H1 (cell line): ENCODE measurements at regions not wholly inside any gene's neighbourhood (a gene's known extent, or its start where the extent isn't known, plus 50 kb on each side); places are given as distances from the start of the nearest gene placed in this dataset.

Experiments
- CTCF ChIA-PET: fragments of 300-600 bp; sonication (Branson Sonifier 250); formaldehyde crosslinking; loops from one replicate; lab custom pipeline; 2021; ENCODE audit not compliant: partially characterized antibody; lab: Charles Lee
- POLR2A ChIA-PET: fragments of 300-600 bp; sonication (Branson Sonifier 250); formaldehyde crosslinking; loops from one replicate; lab custom pipeline; 2021; ENCODE audit warnings: inconsistent platforms; ENCODE audit not compliant: partially characterized antibody; lab: Charles Lee
- DNase-seq, 2 experiments: peaks; one replicate each; pipeline versions ENCODE4 v3.0.0 to v3.0.0-alpha.2; 2010 to 2022; ENCODE audit warnings: low spot score in 2 of 2, low read depth in 1 of 2, mixed read lengths in 1 of 2
- FAIRE-seq: peaks from 2 replicates; lab custom pipeline; 2011; peaks lifted over from hg19 to GRCh38; lab: Jason Lieb, UNC
- H2AFZ ChIP-seq: 2 replicates; pipeline ENCODE4 v1.8.1; 2012; ENCODE audit warnings: low read length, inconsistent platforms
- H2AK5ac ChIP-seq: 2 replicates; pipeline ENCODE4 v1.6.1; 2013; ENCODE audit warnings: low read depth, low read length
- H2BK120ac ChIP-seq: replicated peaks from 2 replicates; pipeline ENCODE3; 2013; ENCODE audit warnings: low read depth, low read length, inconsistent platforms
- H2BK12ac ChIP-seq: 2 replicates; pipeline ENCODE4 v1.6.1; 2013; ENCODE audit warnings: low read depth, low read length
- H2BK15ac ChIP-seq: 2 replicates; pipeline ENCODE4 v1.6.1; 2013; ENCODE audit warnings: low read length
- H2BK20ac ChIP-seq: 2 replicates; pipeline ENCODE4 v1.6.1; 2013; ENCODE audit warnings: low read length
- H2BK5ac ChIP-seq: 2 replicates; pipeline ENCODE4 v1.6.1; 2013; ENCODE audit warnings: low read depth, low read length
- H3K14ac ChIP-seq: 2 replicates; pipeline ENCODE4 v1.6.1; 2013; ENCODE audit warnings: inconsistent platforms; ENCODE audit not compliant: insufficient read length
- H3K18ac ChIP-seq: 2 replicates; pipeline ENCODE4 v1.6.1; 2013; ENCODE audit warnings: low read length; ENCODE audit errors: extremely low read depth
- H3K23ac ChIP-seq: 2 replicates; pipeline ENCODE4 v1.6.1; 2013; ENCODE audit warnings: inconsistent platforms; ENCODE audit not compliant: insufficient read length
- H3K23me2 ChIP-seq: 2 replicates; pipeline ENCODE4 v1.6.1; 2013; ENCODE audit warnings: low read depth, low read length
- H3K27ac ChIP-seq: 2 replicates; pipeline ENCODE4 v1.6.1; 2011; ENCODE audit warnings: low read depth, low read length, inconsistent platforms
- H3K27me3 ChIP-seq, 4 experiments: replicated peaks in 1 of 4; 1 replicate in 1 of 4; 2 replicates in 3 of 4; pipeline versions ENCODE4 v1.6.1 to v1.8.1; 2011 to 2013; ENCODE audit warnings: low read length in 3 of 4, mild to moderate bottlenecking in 3 of 4, inconsistent platforms in 2 of 4, mixed read lengths in 2 of 4, moderate library complexity in 1 of 4; ENCODE audit not compliant: control insufficient read depth in 3 of 4, insufficient read depth in 3 of 4; ENCODE audit errors: extremely low read depth in 1 of 4
- H3K36me3 ChIP-seq, 4 experiments: 2 replicates each; pipeline versions ENCODE4 v1.6.1 to v1.8.1; 2011 to 2013; ENCODE audit warnings: mild to moderate bottlenecking in 4 of 4, low read length in 3 of 4, moderate library complexity in 2 of 4, control low read depth in 1 of 4, inconsistent platforms in 1 of 4; ENCODE audit not compliant: insufficient read depth in 4 of 4, control insufficient read depth in 2 of 4
- H3K4ac ChIP-seq: replicated peaks from 2 replicates; pipeline ENCODE3; 2013; ENCODE audit warnings: low read length, low read depth, mixed read lengths, inconsistent platforms; ENCODE audit not compliant: insufficient read length
- H3K4me1 ChIP-seq, 4 experiments: replicated peaks in 1 of 4; 1 replicate in 1 of 4; 2 replicates in 3 of 4; pipeline versions ENCODE4 v1.6.1 to v1.8.1; 2011 to 2013; ENCODE audit warnings: low read length in 3 of 4, inconsistent platforms in 2 of 4, mixed read lengths in 1 of 4; ENCODE audit not compliant: insufficient read depth in 4 of 4, control insufficient read depth in 3 of 4
- H3K4me2 ChIP-seq, 2 experiments: 2 replicates each; pipeline versions ENCODE4 v1.6.1 to v1.8.1; 2011 to 2013; ENCODE audit warnings: low read depth in 2 of 2, low read length in 2 of 2, control low read depth in 1 of 2, inconsistent platforms in 1 of 2, mild to moderate bottlenecking in 1 of 2; ENCODE audit not compliant: insufficient read depth in 1 of 2
- H3K4me3 ChIP-seq, 4 experiments: fragments of 200-600, 300-600 bp in 1 of 4; sonication (generic), shearing (Covaris generic), sonication (Bioruptor Twin) in 1 of 4; 2 replicates each; pipeline versions ENCODE4 v1.5.1 to v1.8.1; 2011 to 2016; ENCODE audit warnings: low read length in 4 of 4, low read depth in 3 of 4, control low read depth in 2 of 4, inconsistent platforms in 2 of 4, mild to moderate bottlenecking in 2 of 4, mixed read lengths in 1 of 4, moderate library complexity in 1 of 4; ENCODE audit not compliant: insufficient read depth in 2 of 4; ENCODE audit errors: extremely low read depth in 1 of 4
- H3K56ac ChIP-seq: replicated peaks from 2 replicates; pipeline ENCODE3; 2013; ENCODE audit warnings: low read depth, mild to moderate bottlenecking, mixed read lengths, low read length, inconsistent platforms; ENCODE audit not compliant: insufficient read length
- H3K79me1 ChIP-seq: 2 replicates; pipeline ENCODE4 v1.6.1; 2013; ENCODE audit warnings: low read depth, low read length, control low read depth
- H3K79me2 ChIP-seq, 2 experiments: 2 replicates each; pipeline versions ENCODE4 v1.6.1 to v1.8.1; 2012 to 2013; ENCODE audit warnings: low read length in 2 of 2, mild to moderate bottlenecking in 2 of 2, inconsistent platforms in 1 of 2; ENCODE audit not compliant: insufficient read depth in 2 of 2, control insufficient read depth in 1 of 2
- H3K9ac ChIP-seq, 4 experiments: replicated peaks in 1 of 4; 1 replicate in 1 of 4; 2 replicates in 3 of 4; pipeline versions ENCODE4 v1.6.1 to v1.8.1; 2011 to 2013; ENCODE audit warnings: low read depth in 3 of 4, low read length in 3 of 4, control low read depth in 2 of 4, mild to moderate bottlenecking in 2 of 4, moderate library complexity in 2 of 4, inconsistent platforms in 1 of 4; ENCODE audit errors: extremely low read depth in 1 of 4
- H3K9me3 ChIP-seq, 2 experiments: 2 replicates each; pipeline versions ENCODE4 v1.6.1 to v1.8.1; 2012 to 2013; ENCODE audit warnings: mild to moderate bottlenecking in 2 of 2, moderate library complexity in 2 of 2, control low read depth in 1 of 2, inconsistent platforms in 1 of 2, low read depth in 1 of 2, low read length in 1 of 2, mixed read lengths in 1 of 2; ENCODE audit not compliant: insufficient read depth in 2 of 2
- H4K20me1 ChIP-seq, 2 experiments: replicated peaks in 1 of 2; 2 replicates each; pipeline versions ENCODE3 to v1.8.1; 2011 to 2013; ENCODE audit warnings: inconsistent platforms in 2 of 2, low read length in 2 of 2, mild to moderate bottlenecking in 1 of 2; ENCODE audit not compliant: insufficient read depth in 2 of 2, control insufficient read depth in 1 of 2
- H4K5ac ChIP-seq: 2 replicates; pipeline ENCODE4 v1.6.1; 2013; ENCODE audit warnings: low read length, low read depth, mixed read lengths, inconsistent platforms; ENCODE audit not compliant: insufficient read length
- H4K8ac ChIP-seq: 2 replicates; pipeline ENCODE4 v1.8.0; 2013; ENCODE audit warnings: mild to moderate bottlenecking, moderate library complexity, low read length, inconsistent platforms; ENCODE audit not compliant: insufficient read depth; ENCODE audit errors: extremely low read depth
- H4K91ac ChIP-seq: replicated peaks from 2 replicates; pipeline ENCODE3; 2013; ENCODE audit warnings: low read length, mixed read lengths, inconsistent platforms; ENCODE audit not compliant: insufficient read length
- WGBS, 2 experiments: shearing (Covaris generic) in 1 of 2; methylation state at CpG; one replicate each; pipeline versions ENCODE4 v1.1.6 to v1.1.7; 2013 to 2015; ENCODE audit warnings: low lambda C conversion rate in 2 of 2, mixed read lengths in 2 of 2, inconsistent platforms in 1 of 2, low coverage in 1 of 2, missing lambda C conversion rate in 1 of 2; ENCODE audit not compliant: insufficient replicate concordance in 2 of 2, insufficient coverage in 1 of 2, insufficient read length in 1 of 2; ENCODE audit errors: extremely low coverage in 1 of 2, missing lambda C conversion rate in 1 of 2; 5-methylcytosine and 5-hydroxymethylcytosine counted together
- TF ChIP-seq, protein P1 (sequence below): fragments of 300-600 bp; sonication (generic); IDR thresholded peaks from 2 replicates; pipeline ENCODE4 v1.7.1; 2012; ENCODE audit warnings: low read length, moderate library complexity, mild to moderate bottlenecking, inconsistent platforms; ENCODE audit not compliant: insufficient replicate concordance

DNA sequence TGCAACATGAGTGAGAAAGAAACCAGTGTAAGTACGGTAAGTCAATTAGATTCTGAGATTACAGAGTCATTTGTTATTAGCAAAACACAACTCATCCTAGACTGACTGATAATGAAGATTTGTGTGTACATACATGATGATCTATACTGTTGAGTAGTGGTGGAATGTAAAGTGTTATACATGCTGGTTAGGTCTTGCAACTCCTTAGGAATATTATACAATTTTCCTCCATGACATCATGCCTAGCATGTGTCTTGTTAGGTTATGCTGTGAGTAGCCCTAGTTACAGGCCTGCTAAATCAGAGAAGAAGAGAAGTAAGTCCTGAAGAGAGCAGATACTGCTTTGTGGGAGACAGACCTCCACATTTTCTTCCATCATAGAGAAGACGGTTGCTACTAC, 880.6 kb downstream of the LUZP2 start:
- FAIRE-seq (no peak), DNase-seq (no peak)
- Histone ChIP-seq H3K4me1 (no peaks in the 10 kb centered on the region), H2AK5ac (no peak overlapping the region), H4K91ac (no peak overlapping the region), H3K79me2 (no peaks in the 10 kb centered on the region), H4K20me1 (no peaks in the 10 kb centered on the region), H3K36me3 (no peaks in the 10 kb centered on the region), H4K8ac (no peak overlapping the region), H2BK20ac (no peak overlapping the region), H3K27ac (no peak overlapping the region), H4K5ac (no peak overlapping the region), H2BK120ac (no peak overlapping the region), H3K4ac (no peak overlapping the region), H3K14ac (no peak overlapping the region), H3K4me2 (no peak overlapping the region), H3K4me3 (no peak overlapping the region), H3K23ac (no peak overlapping the region), H3K79me1 (no peaks in the 10 kb centered on the region), H3K23me2 (no peaks in the 10 kb centered on the region), H2BK15ac (no peak overlapping the region), H3K56ac (no peak overlapping the region), H3K27me3 (no peaks in the 10 kb centered on the region), H2BK5ac (no peak overlapping the region), H3K9me3 (no peaks in the 10 kb centered on the region), H2AFZ (no peak overlapping the region), H2BK12ac (no peak overlapping the region), H3K9ac (no peak overlapping the region), H3K18ac (no peak overlapping the region)
- POLR2A ChIA-PET, result no interaction called here
- CTCF ChIA-PET, result no interaction called here
- 94% methylated on average over 2 of the region's 2 CpGs; no CpG with 5 or more reads in 1 of the 2 experiments for WGBS, 2 experiments
- TF ChIP-seq, protein P1, sequence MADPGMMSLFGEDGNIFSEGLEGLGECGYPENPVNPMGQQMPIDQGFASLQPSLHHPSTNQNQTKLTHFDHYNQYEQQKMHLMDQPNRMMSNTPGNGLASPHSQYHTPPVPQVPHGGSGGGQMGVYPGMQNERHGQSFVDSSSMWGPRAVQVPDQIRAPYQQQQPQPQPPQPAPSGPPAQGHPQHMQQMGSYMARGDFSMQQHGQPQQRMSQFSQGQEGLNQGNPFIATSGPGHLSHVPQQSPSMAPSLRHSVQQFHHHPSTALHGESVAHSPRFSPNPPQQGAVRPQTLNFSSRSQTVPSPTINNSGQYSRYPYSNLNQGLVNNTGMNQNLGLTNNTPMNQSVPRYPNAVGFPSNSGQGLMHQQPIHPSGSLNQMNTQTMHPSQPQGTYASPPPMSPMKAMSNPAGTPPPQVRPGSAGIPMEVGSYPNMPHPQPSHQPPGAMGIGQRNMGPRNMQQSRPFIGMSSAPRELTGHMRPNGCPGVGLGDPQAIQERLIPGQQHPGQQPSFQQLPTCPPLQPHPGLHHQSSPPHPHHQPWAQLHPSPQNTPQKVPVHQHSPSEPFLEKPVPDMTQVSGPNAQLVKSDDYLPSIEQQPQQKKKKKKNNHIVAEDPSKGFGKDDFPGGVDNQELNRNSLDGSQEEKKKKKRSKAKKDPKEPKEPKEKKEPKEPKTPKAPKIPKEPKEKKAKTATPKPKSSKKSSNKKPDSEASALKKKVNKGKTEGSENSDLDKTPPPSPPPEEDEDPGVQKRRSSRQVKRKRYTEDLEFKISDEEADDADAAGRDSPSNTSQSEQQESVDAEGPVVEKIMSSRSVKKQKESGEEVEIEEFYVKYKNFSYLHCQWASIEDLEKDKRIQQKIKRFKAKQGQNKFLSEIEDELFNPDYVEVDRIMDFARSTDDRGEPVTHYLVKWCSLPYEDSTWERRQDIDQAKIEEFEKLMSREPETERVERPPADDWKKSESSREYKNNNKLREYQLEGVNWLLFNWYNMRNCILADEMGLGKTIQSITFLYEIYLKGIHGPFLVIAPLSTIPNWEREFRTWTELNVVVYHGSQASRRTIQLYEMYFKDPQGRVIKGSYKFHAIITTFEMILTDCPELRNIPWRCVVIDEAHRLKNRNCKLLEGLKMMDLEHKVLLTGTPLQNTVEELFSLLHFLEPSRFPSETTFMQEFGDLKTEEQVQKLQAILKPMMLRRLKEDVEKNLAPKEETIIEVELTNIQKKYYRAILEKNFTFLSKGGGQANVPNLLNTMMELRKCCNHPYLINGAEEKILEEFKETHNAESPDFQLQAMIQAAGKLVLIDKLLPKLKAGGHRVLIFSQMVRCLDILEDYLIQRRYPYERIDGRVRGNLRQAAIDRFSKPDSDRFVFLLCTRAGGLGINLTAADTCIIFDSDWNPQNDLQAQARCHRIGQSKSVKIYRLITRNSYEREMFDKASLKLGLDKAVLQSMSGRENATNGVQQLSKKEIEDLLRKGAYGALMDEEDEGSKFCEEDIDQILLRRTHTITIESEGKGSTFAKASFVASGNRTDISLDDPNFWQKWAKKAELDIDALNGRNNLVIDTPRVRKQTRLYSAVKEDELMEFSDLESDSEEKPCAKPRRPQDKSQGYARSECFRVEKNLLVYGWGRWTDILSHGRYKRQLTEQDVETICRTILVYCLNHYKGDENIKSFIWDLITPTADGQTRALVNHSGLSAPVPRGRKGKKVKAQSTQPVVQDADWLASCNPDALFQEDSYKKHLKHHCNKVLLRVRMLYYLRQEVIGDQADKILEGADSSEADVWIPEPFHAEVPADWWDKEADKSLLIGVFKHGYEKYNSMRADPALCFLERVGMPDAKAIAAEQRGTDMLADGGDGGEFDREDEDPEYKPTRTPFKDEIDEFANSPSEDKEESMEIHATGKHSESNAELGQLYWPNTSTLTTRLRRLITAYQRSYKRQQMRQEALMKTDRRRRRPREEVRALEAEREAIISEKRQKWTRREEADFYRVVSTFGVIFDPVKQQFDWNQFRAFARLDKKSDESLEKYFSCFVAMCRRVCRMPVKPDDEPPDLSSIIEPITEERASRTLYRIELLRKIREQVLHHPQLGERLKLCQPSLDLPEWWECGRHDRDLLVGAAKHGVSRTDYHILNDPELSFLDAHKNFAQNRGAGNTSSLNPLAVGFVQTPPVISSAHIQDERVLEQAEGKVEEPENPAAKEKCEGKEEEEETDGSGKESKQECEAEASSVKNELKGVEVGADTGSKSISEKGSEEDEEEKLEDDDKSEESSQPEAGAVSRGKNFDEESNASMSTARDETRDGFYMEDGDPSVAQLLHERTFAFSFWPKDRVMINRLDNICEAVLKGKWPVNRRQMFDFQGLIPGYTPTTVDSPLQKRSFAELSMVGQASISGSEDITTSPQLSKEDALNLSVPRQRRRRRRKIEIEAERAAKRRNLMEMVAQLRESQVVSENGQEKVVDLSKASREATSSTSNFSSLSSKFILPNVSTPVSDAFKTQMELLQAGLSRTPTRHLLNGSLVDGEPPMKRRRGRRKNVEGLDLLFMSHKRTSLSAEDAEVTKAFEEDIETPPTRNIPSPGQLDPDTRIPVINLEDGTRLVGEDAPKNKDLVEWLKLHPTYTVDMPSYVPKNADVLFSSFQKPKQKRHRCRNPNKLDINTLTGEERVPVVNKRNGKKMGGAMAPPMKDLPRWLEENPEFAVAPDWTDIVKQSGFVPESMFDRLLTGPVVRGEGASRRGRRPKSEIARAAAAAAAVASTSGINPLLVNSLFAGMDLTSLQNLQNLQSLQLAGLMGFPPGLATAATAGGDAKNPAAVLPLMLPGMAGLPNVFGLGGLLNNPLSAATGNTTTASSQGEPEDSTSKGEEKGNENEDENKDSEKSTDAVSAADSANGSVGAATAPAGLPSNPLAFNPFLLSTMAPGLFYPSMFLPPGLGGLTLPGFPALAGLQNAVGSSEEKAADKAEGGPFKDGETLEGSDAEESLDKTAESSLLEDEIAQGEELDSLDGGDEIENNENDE, result no peak
